GM21825 (cell line): ENCODE measurements at regions not wholly inside any gene's neighbourhood (a gene's known extent, or its start where the extent isn't known, plus 50 kb on each side); places are given as distances from the start of the nearest gene placed in this dataset.

Experiments
- ATAC-seq: cut with Tn5 transposase; IDR thresholded peaks from one replicate; pipeline ENCODE4 v1.9.1; 2021; ENCODE audit warnings: mild to moderate bottlenecking, moderate library complexity; ENCODE audit not compliant: unreplicated experiment

GRCh38 chr13:74449811-74450524 is 315.8 kb upstream of the KLF12 start:
- no peak for ATAC-seq

GRCh38 chr13:74444864-74445479 is 310.8 kb upstream of the KLF12 start:
- ATAC-seq: no peak

GRCh38 chr13:74444161-74444571 is 310.0 kb upstream of the KLF12 start:
- ATAC-seq: no peak

- ATAC-seq: no peak
These were observed 309.4 kb upstream of the KLF12 start for GRCh38 chr13:74443631-74444030.

GRCh38 chr13:74442751-74443150 is 308.5 kb upstream of the KLF12 start:
- no peak for ATAC-seq

- ATAC-seq: no peak
These were observed 304.7 kb upstream of the KLF12 start for GRCh38 chr13:74438901-74439300.

- ATAC-seq: no peak
These were observed 300.6 kb upstream of the KLF12 start for GRCh38 chr13:74434782-74435181.

GRCh38 chr13:74424455-74424854 is 290.3 kb upstream of the KLF12 start:
- ATAC-seq: no peak

- no peak for ATAC-seq
These were observed 289.2 kb upstream of the KLF12 start for GRCh38 chr13:74423434-74423833.

- no peak for ATAC-seq
These were observed 280.3 kb upstream of the KLF12 start for GRCh38 chr13:74414458-74414857.

GRCh38 chr13:74413482-74413881 is 279.3 kb upstream of the KLF12 start:
- ATAC-seq: no peak

- no peak for ATAC-seq
These were observed 275.3 kb upstream of the KLF12 start for GRCh38 chr13:74409551-74409950.

- ATAC-seq: no peak
These were observed 272.2 kb upstream of the KLF12 start for GRCh38 chr13:74406420-74406819.

- no peak for ATAC-seq
These were observed 264.4 kb upstream of the KLF12 start for GRCh38 chr13:74398599-74398998.

- ATAC-seq: no peak
These were observed 254.9 kb upstream of the KLF12 start for GRCh38 chr13:74389056-74389455.

- ATAC-seq: no peak
These were observed 254.4 kb upstream of the KLF12 start for GRCh38 chr13:74388626-74389025.

GRCh38 chr13:74372511-74372910 is 238.3 kb upstream of the KLF12 start:
- no peak for ATAC-seq

GRCh38 chr13:74367193-74367592 is 233.0 kb upstream of the KLF12 start:
- no peak for ATAC-seq

GRCh38 chr13:74361274-74361673 is 227.1 kb upstream of the KLF12 start:
- ATAC-seq: no peak

GRCh38 chr13:74346960-74347359 is 212.8 kb upstream of the KLF12 start:
- ATAC-seq: no peak

GRCh38 chr13:74338341-74338740 is 204.1 kb upstream of the KLF12 start:
- ATAC-seq: no peak

- ATAC-seq: no peak
These were observed 202.3 kb upstream of the KLF12 start for GRCh38 chr13:74336546-74336945.

GRCh38 chr13:74335370-74335769 is 201.2 kb upstream of the KLF12 start:
- no peak for ATAC-seq
